HG03460 (cell line): ENCODE measurements at regions not wholly inside any gene's neighbourhood (a gene's known extent, or its start where the extent isn't known, plus 50 kb on each side); places are given as distances from the start of the nearest gene placed in this dataset.
"Not testable (repeated sequence)": the region's sequence is repeated elsewhere in the genome, so short reads cannot be mapped to it uniquely, and the experiment has no call there.

Experiments used
- ATAC-seq: cut with Tn5 transposase; IDR thresholded peaks from one replicate; pipeline ENCODE4 v1.9.1; 2021; ENCODE audit not compliant: unreplicated experiment

GRCh38 chr5:167296661-167297060, 994.8 kb upstream of the WWC1 start:
- ATAC-seq: no peak

- not testable (repeated sequence) for ATAC-seq
These were observed 991.6 kb upstream of the WWC1 start for GRCh38 chr5:167299861-167300260.

GRCh38 chr5:167303582-167303981, 987.9 kb upstream of the WWC1 start:
- no peak for ATAC-seq

- no peak for ATAC-seq
These were observed 986.5 kb upstream of the WWC1 start for GRCh38 chr5:167304834-167305469.

GRCh38 chr5:167305591-167306213, 985.7 kb upstream of the WWC1 start:
- no peak for ATAC-seq

GRCh38 chr5:167307042-167307441, 984.4 kb upstream of the WWC1 start:
- ATAC-seq: no peak

- no peak for ATAC-seq
These were observed 983.0 kb upstream of the WWC1 start for GRCh38 chr5:167308466-167308865.

- ATAC-seq: no peak
These were observed 981.4 kb upstream of the WWC1 start for GRCh38 chr5:167309941-167310517.

GRCh38 chr5:167311340-167311739, 980.1 kb upstream of the WWC1 start:
- no peak for ATAC-seq

- ATAC-seq: no peak
These were observed 979.2 kb upstream of the WWC1 start for GRCh38 chr5:167312225-167312624.

- no peak for ATAC-seq
These were observed 975.7 kb upstream of the WWC1 start for GRCh38 chr5:167315762-167316161.

GRCh38 chr5:167317884-167318283, 973.6 kb upstream of the WWC1 start:
- no peak for ATAC-seq

GRCh38 chr5:167319243-167319642, 972.2 kb upstream of the WWC1 start:
- ATAC-seq: no peak

- ATAC-seq: no peak
These were observed 971.4 kb upstream of the WWC1 start for GRCh38 chr5:167320019-167320418.

GRCh38 chr5:167332309-167332708, 959.1 kb upstream of the WWC1 start:
- ATAC-seq: no peak

- ATAC-seq: no peak
These were observed 955.3 kb upstream of the WWC1 start for GRCh38 chr5:167336161-167336560.

- no peak for ATAC-seq
These were observed 952.2 kb upstream of the WWC1 start for GRCh38 chr5:167339205-167339604.

GRCh38 chr5:167346461-167346860, 945.0 kb upstream of the WWC1 start:
- ATAC-seq: no peak

- no peak for ATAC-seq
These were observed 943.1 kb upstream of the WWC1 start for GRCh38 chr5:167348251-167348926.

GRCh38 chr5:167348980-167349379, 942.5 kb upstream of the WWC1 start:
- ATAC-seq: no peak

- ATAC-seq: no peak
These were observed 940.1 kb upstream of the WWC1 start for GRCh38 chr5:167351316-167351715.

- no peak for ATAC-seq
These were observed 938.6 kb upstream of the WWC1 start for GRCh38 chr5:167352801-167353200.
